ENCODE measurements at regions not wholly inside any gene's neighbourhood (a gene's known extent, or its start where the extent isn't known, plus 50 kb on each side); places are given as distances from the start of the nearest gene placed in this dataset.

DNA sequence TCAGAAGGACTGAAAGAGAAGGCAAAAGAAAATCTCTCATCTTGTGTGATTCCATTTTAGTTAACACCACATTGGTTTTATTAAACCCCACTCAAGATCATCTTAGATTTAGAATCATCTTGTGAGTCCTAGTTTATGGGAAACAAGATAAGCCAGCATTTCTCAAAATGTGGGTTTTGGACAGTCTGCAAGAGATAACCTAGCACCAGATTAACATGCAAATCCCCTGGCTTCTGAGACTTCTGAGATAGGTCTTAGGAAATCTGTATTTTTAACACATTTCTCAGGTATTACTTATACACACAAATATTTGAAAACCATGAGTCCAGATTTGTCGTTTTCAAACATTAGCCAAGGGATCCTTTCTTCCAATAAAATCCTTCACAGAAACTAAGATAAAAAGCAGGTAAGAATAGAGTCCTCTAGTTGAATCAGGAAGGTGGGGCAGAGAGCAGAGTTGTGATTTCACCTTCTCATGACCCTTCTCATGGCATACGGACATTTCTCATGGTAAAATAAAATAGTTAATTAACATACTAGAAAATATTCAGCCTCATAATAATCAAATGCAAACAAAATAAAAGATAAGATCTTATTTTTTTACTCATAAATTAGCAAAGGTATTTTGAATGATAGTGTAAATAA, 287.2 kb upstream of the FN1 start:
- BruUV-seq (replicated peaks): no TSS peak
- Histone ChIP-seq H3K79me2 (ENCODE audit: control insufficient read depth, insufficient read depth, low read length) (no peaks in the 10 kb centered on the region), H3K27ac (ENCODE audit: extremely low read depth, low read depth, low read length) (no peak overlapping the region), H3K36me3 (ENCODE audit: control insufficient read depth, insufficient read depth, low read length) (no peaks in the 10 kb centered on the region), H3K4me2 (ENCODE audit: insufficient read depth, low read length) (no peak overlapping the region), H3K27me3 (ENCODE audit: control insufficient read depth in 2 of 2, insufficient read depth in 2 of 2, low read length in 2 of 2) (no peaks in the 10 kb centered on the region), H3K9me3 (replicated peaks; ENCODE audit: control insufficient read depth, insufficient read depth, low read depth, low read length) (no peaks in the 10 kb centered on the region), H3K4me1 (replicated peaks in 1 of 2; ENCODE audit: control insufficient read depth in 2 of 2, insufficient read depth in 2 of 2, low read length in 2 of 2) (peaks cover 0 to 6% of the 10 kb centered on the region in 2 experiments; a peak in 2 of 5 replicates), H4K20me1 (replicated peaks; ENCODE audit: control insufficient read depth, insufficient read depth, low read length) (no peaks in the 10 kb centered on the region), H2AFZ (ENCODE audit: low read depth, low read length) (no peak overlapping the region), H3K9ac (ENCODE audit: insufficient read depth in 1 of 2, low read depth in 2 of 2, low read length in 2 of 2) (no peak overlapping the region), H3K9me1 (ENCODE audit: control insufficient read depth, insufficient read depth, low read length) (no peaks in the 10 kb centered on the region), H3K4me3 (no peak overlapping the region)
- ChIA-PET POLR2A (interaction anchor here (0.8 kb wide), 1 partner anchor 16 kb away, joined by 3 read pairs; no protein-coding TSS in a partner anchor), CTCF (ENCODE audit: low intra/inter-chr PET ratio) (no interaction called here)
- no peak for TF ChIP-seq CXXC5 (CRISPR knock-in tag; IDR thresholded peaks at IDR 0.05)
- no peak for TF ChIP-seq RBFOX2 (IDR thresholded peaks at IDR 0.05; ENCODE audit: low read depth, low read length)
- TF ChIP-seq U2AF2 (optimal IDR thresholded peaks at IDR 0.05; ENCODE audit: low read depth, low read length): no peak
- intact Hi-C loops (cut with micrococcal nuclease): no loop called here
- DNase-seq (ENCODE audit: extremely low read depth in 1 of 4, low spot score in 3 of 4): no peak
- in situ Hi-C loops (cut with MboI): no loop called here
- ATAC-seq: no peak
- FAIRE-seq: no peak
- 14% methylated on average over 2 of the region's 2 CpGs for WGBS (ENCODE audit: insufficient coverage, low coverage, missing lambda C conversion rate)

DNA sequence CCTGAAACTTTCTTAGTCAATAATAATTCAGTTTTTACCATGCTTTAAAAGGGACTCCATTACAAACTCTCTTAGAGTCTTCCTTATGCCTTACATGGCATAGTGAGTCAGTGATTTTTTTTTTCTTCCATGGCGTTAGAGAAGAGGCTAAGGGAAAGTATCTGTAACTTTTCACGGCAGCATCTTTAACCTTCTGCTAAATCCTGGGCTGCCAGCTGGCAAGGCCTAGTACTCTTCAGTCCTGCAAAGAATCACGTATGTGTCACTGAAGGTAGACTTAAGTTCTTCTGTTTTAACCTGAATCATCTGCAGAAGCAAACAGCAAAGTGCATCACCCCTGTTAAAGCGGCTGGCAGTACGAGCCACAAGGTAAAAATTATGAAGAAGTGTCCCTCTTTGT, 286.3 kb upstream of the FN1 start:
- no peaks in the 10 kb centered on the region for H4K20me1 ChIP-seq (replicated peaks; ENCODE audit: control insufficient read depth, insufficient read depth, low read length)
- FAIRE-seq (no peak), ATAC-seq (no peak), DNase-seq (ENCODE audit: extremely low read depth in 1 of 4, low spot score in 3 of 4) (no peak)
- in situ Hi-C loops (cut with MboI) (no loop called here), intact Hi-C loops (cut with micrococcal nuclease) (no loop called here)
- H3K9me3 ChIP-seq (replicated peaks; ENCODE audit: control insufficient read depth, insufficient read depth, low read depth, low read length): no peaks in the 10 kb centered on the region
- WGBS (ENCODE audit: insufficient coverage, low coverage, missing lambda C conversion rate): 41% methylated on average over 5 of the region's 5 CpGs
- ChIA-PET POLR2A (interaction anchor here (0.8 kb wide), 1 partner anchor 16 kb away, joined by 3 read pairs; no protein-coding TSS in a partner anchor), CTCF (ENCODE audit: low intra/inter-chr PET ratio) (no interaction called here)
- H3K27ac ChIP-seq (ENCODE audit: extremely low read depth, low read depth, low read length): no peak overlapping the region
- no peaks in the 10 kb centered on the region; a peak in 1 of 5 replicates for H3K4me1 ChIP-seq (replicated peaks in 1 of 2; ENCODE audit: control insufficient read depth in 2 of 2, insufficient read depth in 2 of 2, low read length in 2 of 2)
- no peak overlapping the region for H2AFZ ChIP-seq (ENCODE audit: low read depth, low read length)
- no peaks in the 10 kb centered on the region for H3K27me3 ChIP-seq (ENCODE audit: control insufficient read depth in 2 of 2, insufficient read depth in 2 of 2, low read length in 2 of 2)
- BruUV-seq (replicated peaks): no TSS peak
- H3K9me1 ChIP-seq (ENCODE audit: control insufficient read depth, insufficient read depth, low read length): no peaks in the 10 kb centered on the region
- no peaks in the 10 kb centered on the region for H3K79me2 ChIP-seq (ENCODE audit: control insufficient read depth, insufficient read depth, low read length)
- no peak overlapping the region for H3K9ac ChIP-seq (ENCODE audit: insufficient read depth in 1 of 2, low read depth in 2 of 2, low read length in 2 of 2)
- H3K4me2 ChIP-seq (ENCODE audit: insufficient read depth, low read length): no peak overlapping the region
- H3K36me3 ChIP-seq (ENCODE audit: control insufficient read depth, insufficient read depth, low read length): no peaks in the 10 kb centered on the region
- no peak overlapping the region for H3K4me3 ChIP-seq
- TF ChIP-seq LEF1 (IDR thresholded peaks at IDR 0.05): no peak
- TF ChIP-seq ZNF121 (CRISPR knock-in tag; conservative IDR thresholded peaks at IDR 0.05): no peak
- TF ChIP-seq, protein P1, sequence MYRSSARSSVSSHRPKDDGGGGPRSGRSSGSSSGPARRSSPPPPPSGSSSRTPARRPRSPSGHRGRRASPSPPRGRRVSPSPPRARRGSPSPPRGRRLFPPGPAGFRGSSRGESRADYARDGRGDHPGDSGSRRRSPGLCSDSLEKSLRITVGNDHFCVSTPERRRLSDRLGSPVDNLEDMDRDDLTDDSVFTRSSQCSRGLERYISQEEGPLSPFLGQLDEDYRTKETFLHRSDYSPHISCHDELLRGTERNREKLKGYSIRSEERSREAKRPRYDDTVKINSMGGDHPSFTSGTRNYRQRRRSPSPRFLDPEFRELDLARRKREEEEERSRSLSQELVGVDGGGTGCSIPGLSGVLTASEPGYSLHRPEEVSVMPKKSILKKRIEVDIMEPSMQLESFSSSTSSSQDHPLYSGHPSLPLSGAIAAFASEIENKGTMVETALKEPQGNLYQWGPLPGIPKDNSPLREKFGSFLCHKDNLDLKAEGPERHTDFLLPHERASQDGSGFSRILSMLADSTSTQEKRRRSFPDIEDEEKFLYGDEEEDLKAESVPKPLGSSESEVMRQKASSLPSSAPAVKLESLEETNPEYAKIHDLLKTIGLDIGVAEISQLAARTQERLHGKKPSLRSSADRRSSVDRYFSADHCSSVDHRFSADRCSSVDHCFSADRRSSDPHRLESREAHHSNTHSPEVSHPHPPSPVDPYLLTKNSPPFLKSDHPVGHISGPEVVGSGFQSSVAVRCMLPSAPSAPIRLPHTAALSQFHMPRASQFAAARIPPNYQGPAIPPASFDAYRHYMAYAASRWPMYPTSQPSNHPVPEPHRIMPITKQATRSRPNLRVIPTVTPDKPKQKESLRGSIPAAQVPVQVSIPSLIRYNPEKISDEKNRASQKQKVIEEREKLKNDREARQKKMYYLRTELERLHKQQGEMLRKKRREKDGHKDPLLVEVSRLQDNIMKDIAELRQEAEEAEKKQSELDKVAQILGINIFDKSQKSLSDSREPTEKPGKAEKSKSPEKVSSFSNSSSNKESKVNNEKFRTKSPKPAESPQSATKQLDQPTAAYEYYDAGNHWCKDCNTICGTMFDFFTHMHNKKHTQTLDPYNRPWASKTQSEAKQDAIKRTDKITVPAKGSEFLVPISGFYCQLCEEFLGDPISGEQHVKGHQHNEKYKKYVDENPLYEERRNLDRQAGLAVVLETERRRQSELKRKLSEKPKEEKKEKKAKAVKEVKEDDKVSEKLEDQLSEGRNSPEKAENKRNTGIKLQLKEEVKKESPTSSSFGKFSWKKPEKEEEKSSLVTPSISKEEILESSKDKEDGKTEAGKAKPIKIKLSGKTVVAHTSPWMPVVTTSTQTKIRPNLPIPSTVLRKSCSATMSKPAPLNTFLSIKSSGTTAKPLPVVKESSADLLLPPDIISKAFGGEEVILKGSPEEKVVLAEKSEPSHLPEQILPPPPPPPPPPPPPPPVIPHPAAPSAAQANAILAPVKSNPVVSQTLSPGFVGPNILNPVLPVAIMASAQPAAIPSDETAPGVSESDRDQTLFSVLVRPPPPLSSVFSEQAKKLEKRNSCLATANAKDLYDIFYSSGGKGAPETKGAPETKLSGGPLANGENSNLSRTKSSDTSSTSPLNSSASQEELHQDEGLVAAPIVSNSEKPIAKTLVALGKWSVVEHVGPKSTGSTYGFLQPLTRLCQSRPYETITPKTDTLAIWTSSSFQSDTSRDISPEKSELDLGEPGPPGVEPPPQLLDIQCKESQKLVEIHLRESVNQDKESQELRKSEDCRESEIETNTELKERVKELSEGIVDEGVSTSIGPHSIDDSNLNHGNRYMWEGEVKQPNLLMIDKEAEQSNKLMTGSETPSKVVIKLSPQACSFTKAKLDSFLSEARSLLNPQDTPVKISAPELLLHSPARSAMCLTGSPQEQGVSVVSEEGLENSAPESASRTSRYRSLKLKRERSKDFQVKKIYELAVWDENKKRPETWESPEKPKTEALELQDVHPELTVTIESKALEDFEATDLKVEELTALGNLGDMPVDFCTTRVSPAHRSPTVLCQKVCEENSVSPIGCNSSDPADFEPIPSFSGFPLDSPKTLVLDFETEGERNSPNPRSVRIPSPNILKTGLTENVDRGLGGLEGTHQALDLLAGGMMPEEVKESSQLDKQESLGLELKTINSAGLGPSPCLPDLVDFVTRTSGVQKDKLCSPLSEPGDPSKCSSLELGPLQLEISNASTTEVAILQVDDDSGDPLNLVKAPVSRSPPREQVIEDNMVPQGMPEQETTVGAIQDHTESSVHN (IDR thresholded peaks at IDR 0.05; ENCODE audit: borderline replicate concordance in 1 of 2, low read depth in 1 of 2): no peak
